Progenitor cell of endocrine pancreas (in vitro differentiated cells): ENCODE measurements at regions not wholly inside any gene's neighbourhood (a gene's known extent, or its start where the extent isn't known, plus 50 kb on each side); places are given as distances from the start of the nearest gene placed in this dataset.

Source experiments
- DNase-seq: peaks from one replicate; pipeline ENCODE4 v3.0.0; 2021; ENCODE audit warnings: low spot score; ENCODE audit not compliant: unreplicated experiment
- H3K27ac Mint-ChIP-seq: 2 replicates; pipeline ENCODE4 v1.8.0; 2021; ENCODE audit warnings: mild to moderate bottlenecking, moderate library complexity, mixed read lengths
- H3K27me3 Mint-ChIP-seq: 2 replicates; pipeline ENCODE4 v1.8.0; 2021; ENCODE audit warnings: mixed read lengths
- H3K36me3 Mint-ChIP-seq: 2 replicates; pipeline ENCODE4 v1.8.0; 2022; ENCODE audit warnings: mixed read lengths; ENCODE audit not compliant: insufficient read depth
- H3K4me1 Mint-ChIP-seq: 2 replicates; pipeline ENCODE4 v1.8.0; 2021; ENCODE audit warnings: low read depth, mixed read lengths
- H3K4me3 Mint-ChIP-seq: 2 replicates; pipeline ENCODE4 v1.8.0; 2021; ENCODE audit warnings: low read depth, mild to moderate bottlenecking, moderate library complexity, mixed read lengths
- H3K9me3 Mint-ChIP-seq: 2 replicates; pipeline ENCODE4 v1.8.0; 2021; ENCODE audit warnings: low read depth, mixed read lengths
- TF ChIP-seq, protein P1 (sequence below): fragments of 200-600 bp; sonication (generic); IDR thresholded peaks from one replicate; pipeline ENCODE4 v1.5.0; 2021; ENCODE audit warnings: antibody characterized with exemption, mild to moderate bottlenecking; ENCODE audit not compliant: unreplicated experiment

- DNase-seq: no peak
- TF ChIP-seq, protein P1, sequence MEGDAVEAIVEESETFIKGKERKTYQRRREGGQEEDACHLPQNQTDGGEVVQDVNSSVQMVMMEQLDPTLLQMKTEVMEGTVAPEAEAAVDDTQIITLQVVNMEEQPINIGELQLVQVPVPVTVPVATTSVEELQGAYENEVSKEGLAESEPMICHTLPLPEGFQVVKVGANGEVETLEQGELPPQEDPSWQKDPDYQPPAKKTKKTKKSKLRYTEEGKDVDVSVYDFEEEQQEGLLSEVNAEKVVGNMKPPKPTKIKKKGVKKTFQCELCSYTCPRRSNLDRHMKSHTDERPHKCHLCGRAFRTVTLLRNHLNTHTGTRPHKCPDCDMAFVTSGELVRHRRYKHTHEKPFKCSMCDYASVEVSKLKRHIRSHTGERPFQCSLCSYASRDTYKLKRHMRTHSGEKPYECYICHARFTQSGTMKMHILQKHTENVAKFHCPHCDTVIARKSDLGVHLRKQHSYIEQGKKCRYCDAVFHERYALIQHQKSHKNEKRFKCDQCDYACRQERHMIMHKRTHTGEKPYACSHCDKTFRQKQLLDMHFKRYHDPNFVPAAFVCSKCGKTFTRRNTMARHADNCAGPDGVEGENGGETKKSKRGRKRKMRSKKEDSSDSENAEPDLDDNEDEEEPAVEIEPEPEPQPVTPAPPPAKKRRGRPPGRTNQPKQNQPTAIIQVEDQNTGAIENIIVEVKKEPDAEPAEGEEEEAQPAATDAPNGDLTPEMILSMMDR: no peak
- H3K36me3 Mint-ChIP-seq: no peaks in the 10 kb centered on the region
- H3K27ac Mint-ChIP-seq: no peak overlapping the region
- H3K9me3 Mint-ChIP-seq: no peaks in the 10 kb centered on the region
- no peak overlapping the region for H3K4me3 Mint-ChIP-seq
- H3K4me1 Mint-ChIP-seq: no peaks in the 10 kb centered on the region
- H3K27me3 Mint-ChIP-seq: no peaks in the 10 kb centered on the region
These were observed 201.4 kb downstream of the RBM43 start for GRCh38 chr2:151060287-151060686.

DNA sequence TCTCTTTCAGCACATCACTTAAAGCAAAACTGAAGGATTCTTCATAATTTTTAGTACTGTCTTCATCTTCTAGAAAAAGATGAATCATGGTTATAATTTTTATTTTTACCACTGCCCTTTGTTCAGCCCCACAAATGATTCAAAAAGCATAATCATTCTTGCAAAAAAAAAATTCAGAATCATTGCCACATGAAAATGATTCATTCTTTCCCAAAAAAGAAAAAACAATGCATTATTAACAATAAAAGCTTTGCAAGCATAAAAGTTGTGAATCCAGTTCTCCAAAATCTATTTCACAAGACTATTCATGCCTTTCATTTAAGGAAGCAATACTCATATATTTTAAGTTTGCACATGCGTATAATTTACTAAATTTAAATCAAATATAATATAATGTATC is 204.8 kb downstream of the RBM43 start:
- H3K27ac Mint-ChIP-seq: no peak overlapping the region
- H3K4me1 Mint-ChIP-seq: no peaks in the 10 kb centered on the region
- DNase-seq: no peak

DNA sequence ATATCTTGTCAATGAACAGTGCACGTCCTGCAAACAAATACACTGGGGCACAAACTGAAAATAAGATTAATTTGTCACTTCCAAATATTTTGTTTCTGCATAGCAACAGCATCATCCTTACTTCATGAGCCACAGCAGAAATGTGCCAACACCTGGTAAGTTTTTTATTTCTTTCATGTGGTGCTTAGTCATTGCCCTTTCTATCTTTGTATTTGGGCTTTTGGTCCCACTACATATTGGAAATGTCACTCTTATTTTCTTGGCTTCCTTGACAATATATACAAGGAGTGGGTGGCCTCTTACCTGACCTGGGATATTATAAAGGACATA is 208.0 kb downstream of the RBM43 start:
- Mint-ChIP-seq H3K4me1 (peaks cover 4% of the 10 kb centered on the region), H3K9me3 (no peaks in the 10 kb centered on the region), H3K36me3 (no peaks in the 10 kb centered on the region), H3K27ac (no peak overlapping the region), H3K27me3 (peaks cover 3% of the 10 kb centered on the region), H3K4me3 (no peak overlapping the region)
- TF ChIP-seq, protein P1: no peak
- DNase-seq: no peak

More for the DNA sequence above, 204.8 kb downstream of the RBM43 start:
- TF ChIP-seq, protein P1: no peak
- Mint-ChIP-seq H3K4me3 (no peak overlapping the region), H3K36me3 (no peaks in the 10 kb centered on the region), H3K9me3 (no peaks in the 10 kb centered on the region), H3K27me3 (peaks cover 3% of the 10 kb centered on the region)

DNA sequence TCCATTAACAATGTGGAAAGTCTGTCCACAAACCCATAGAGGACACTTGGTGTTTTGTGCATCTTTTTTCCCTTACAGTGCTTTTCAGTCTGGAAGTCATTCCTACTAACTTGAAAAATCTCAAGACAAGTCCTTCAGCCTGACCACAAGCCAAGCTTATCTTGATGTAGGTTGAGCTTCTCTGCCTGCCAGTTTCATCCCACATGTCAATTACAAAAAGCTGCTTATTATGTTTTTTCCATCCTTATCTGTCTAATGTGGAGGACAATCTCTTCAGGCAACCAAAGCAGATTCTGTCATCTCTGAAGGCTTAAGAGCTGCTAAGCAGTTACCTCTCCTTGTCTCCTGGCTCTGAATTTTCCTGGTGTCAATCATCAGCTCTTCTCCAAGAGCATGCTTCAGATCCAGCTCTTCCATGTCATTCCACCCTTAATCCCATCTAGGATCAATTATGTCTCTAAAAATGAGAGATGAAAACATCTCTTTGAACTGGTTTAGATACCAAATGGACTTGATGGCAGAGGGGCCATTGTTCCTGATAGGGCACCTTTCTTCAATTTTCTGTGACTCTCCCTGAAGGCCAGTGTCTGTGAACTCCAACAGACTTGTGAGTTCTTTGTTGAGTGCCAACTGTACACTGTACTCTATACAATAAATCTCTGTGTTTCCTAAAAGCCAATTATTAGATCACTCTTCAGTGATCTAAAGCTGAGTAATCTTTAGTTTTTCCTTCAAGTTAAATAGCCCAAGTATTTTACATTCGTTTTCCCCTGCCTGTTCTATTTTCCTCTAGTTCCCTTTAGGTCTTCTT is 208.6 kb downstream of the RBM43 start:
- TF ChIP-seq, protein P1: no peak
- Mint-ChIP-seq H3K9me3 (no peaks in the 10 kb centered on the region), H3K4me1 (peaks cover 4% of the 10 kb centered on the region), H3K27me3 (peaks cover 3% of the 10 kb centered on the region), H3K4me3 (no peak overlapping the region), H3K36me3 (no peaks in the 10 kb centered on the region), H3K27ac (no peak overlapping the region)
- no peak for DNase-seq

GRCh38 chr2:151051574-151052220 is 210.0 kb downstream of the RBM43 start:
- H3K27ac Mint-ChIP-seq: no peak overlapping the region

More at GRCh38 chr2:151051574-151052220, 210.0 kb downstream of the RBM43 start:
- TF ChIP-seq, protein P1: peak; percentile 79
- Mint-ChIP-seq H3K4me3 (no peak overlapping the region), H3K27me3 (peaks cover 3% of the 10 kb centered on the region), H3K36me3 (no peaks in the 10 kb centered on the region), H3K4me1 (peaks cover 4% of the 10 kb centered on the region), H3K9me3 (no peaks in the 10 kb centered on the region)
- DNase-seq: no peak
